HFF-Myc (cell line): ENCODE measurements at regions not wholly inside any gene's neighbourhood (a gene's known extent, or its start where the extent isn't known, plus 50 kb on each side); places are given as distances from the start of the nearest gene placed in this dataset.

Experiments used
- DNase-seq: peaks from one replicate; pipeline ENCODE4 v3.0.0-alpha.2; 2011; ENCODE audit warnings: low read depth; ENCODE audit errors: extremely low read depth
- H3K4me3 ChIP-seq: replicated peaks from 2 replicates; pipeline ENCODE4 v1.5.1; 2011; ENCODE audit warnings: low read depth, mild to moderate bottlenecking, control low read depth, low read length
- TF ChIP-seq, protein P1 (sequence below): IDR thresholded peaks from 2 replicates; pipeline ENCODE4 v1.5.1; 2012; ENCODE audit warnings: mild to moderate bottlenecking, low read depth, low read length, control low read depth; ENCODE audit errors: missing control alignments

DNA sequence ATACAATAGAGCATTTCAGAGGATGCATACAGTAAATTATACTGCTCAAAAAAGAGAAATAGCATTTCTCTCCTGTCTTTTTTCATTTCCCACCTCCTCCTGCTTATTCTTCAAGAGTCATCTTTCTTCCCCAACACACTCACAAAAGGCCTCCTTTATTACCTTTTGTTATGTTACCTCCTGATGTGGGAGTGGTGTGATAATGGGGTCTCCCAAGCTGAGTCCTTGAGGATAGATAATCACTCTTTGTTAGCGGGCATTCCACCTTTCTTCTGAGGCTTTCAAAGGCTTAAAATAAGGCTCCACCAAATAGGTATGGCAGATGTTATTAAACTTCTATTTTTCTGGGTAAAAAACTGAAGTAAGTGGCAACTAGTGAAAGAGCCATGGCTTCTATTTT, 159.8 kb downstream of the CPEB2 start:
- DNase-seq: no peak
- no peak overlapping the region for H3K4me3 ChIP-seq
- TF ChIP-seq, protein P1, sequence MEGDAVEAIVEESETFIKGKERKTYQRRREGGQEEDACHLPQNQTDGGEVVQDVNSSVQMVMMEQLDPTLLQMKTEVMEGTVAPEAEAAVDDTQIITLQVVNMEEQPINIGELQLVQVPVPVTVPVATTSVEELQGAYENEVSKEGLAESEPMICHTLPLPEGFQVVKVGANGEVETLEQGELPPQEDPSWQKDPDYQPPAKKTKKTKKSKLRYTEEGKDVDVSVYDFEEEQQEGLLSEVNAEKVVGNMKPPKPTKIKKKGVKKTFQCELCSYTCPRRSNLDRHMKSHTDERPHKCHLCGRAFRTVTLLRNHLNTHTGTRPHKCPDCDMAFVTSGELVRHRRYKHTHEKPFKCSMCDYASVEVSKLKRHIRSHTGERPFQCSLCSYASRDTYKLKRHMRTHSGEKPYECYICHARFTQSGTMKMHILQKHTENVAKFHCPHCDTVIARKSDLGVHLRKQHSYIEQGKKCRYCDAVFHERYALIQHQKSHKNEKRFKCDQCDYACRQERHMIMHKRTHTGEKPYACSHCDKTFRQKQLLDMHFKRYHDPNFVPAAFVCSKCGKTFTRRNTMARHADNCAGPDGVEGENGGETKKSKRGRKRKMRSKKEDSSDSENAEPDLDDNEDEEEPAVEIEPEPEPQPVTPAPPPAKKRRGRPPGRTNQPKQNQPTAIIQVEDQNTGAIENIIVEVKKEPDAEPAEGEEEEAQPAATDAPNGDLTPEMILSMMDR: no peak

DNA sequence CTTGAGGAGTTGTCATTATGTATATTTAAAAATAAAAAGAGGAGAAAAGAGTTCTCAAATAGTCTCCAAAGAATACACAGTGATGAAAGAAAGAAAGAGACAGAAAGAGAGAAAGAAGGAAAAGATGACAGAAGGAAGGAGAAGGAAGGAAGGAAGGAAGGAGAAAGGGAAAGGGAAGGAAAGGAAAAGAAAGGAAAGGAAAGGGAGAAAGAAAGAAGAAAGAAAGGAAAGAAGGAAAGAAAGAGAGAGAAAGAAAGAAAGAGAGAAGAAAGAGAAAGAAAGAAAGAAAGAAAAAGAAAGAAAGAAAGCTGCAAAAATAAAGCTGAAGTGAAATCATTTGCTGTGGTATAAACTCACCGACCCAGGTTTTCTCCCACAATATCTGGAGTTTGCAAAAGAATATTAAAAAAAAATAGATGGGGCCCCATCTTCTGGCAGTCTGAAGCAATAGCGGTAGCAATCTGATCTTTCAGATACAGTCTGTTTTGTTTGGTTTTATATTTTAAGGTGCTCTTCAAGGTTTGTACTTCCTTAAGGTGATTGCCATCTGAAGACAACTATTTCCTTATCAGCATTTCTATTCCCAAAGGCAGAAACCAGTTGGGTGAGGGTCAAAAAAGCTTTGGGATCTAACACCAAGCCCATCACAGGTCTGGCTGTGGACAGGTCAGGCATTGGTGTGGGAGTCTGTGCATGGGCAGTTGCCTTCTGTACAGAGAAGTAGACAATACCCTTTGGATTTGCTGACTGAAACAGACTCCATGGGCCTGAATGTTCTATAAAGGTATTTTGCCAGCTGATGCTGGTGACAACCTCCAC, 160.4 kb downstream of the CPEB2 start:
- TF ChIP-seq, protein P1: peak; percentile 36
- no peak overlapping the region for H3K4me3 ChIP-seq
- no peak for DNase-seq

DNA sequence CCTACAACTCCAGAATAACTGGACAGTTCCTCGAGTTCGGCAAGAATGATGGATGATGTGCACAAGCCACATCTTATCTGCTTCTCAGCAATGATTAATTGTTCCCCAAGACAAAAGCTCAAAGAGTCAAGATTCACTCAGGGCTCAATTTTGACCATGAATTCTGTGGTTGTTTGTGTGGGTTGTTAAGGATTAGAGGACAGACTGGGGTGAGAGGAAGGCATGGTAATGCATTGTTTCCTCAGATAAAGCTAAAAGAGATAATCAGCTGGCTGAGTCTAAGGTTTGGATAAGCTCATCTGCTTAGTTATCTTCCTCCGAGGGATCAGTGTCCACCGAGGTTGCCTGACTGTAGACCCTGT, 161.0 kb downstream of the CPEB2 start:
- TF ChIP-seq, protein P1: no peak
- DNase-seq: no peak
- no peak overlapping the region for H3K4me3 ChIP-seq

DNA sequence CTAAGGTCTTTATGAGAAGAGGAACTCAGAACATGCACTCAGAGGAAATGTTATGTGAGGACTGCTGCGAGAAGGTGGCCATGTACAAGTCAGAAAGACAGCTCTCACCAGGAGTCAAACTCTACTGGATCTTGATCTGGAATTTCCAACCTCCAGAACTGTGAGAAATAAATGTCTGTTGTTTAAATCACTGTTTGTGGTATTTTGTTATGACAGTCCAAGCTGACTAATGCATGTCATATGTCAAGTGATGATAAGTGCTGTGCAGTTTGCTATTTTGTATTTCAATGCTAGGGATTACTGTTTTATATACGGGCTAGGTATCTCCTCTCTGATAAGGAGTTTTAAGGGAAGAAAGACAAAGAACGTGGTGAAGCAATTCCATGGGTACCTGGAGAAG, 162.3 kb downstream of the CPEB2 start:
- DNase-seq: no peak
- TF ChIP-seq, protein P1: no peak
- H3K4me3 ChIP-seq: no peak overlapping the region

DNA sequence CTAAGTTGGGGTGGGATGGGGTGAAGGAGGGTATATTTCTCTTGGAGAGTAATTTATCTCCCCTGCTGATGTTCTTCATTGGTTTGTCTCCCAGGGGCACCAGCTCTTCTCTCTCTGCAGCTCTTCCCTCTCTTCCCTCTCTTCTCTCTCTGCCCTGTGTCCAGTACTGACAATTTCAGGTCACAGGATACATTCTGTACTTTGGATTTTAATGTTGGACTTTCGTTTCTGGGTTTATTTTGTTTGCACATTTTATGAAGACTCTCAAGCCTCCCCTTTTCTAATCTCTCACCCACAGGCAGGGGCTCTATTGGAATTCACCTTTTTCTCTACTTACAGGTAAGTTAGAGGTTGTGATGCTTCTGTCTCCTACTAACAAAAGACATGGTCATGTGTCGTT, 165.5 kb downstream of the CPEB2 start:
- no peak overlapping the region for H3K4me3 ChIP-seq
- no peak for DNase-seq
- TF ChIP-seq, protein P1: no peak

DNA sequence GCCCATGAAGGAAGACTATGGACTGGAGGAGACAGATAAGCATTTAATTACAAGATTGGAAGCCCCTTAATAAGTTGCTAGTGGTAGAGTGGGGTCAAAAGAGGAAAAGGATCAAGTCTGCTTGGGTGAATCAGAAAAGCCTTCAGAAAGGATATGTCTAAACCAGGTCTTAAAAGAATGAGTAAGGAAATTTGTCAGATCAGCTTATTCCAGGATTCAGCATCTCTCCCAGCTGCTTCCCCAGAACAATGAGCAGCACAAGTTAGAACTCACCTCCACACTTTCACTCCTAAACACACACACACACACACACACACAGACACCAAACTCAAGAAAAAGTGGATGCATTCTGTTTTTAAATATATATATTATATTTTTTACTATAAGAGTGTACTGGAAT, 166.5 kb downstream of the CPEB2 start:
- no peak overlapping the region for H3K4me3 ChIP-seq
- DNase-seq: no peak
- TF ChIP-seq, protein P1: no peak

DNA sequence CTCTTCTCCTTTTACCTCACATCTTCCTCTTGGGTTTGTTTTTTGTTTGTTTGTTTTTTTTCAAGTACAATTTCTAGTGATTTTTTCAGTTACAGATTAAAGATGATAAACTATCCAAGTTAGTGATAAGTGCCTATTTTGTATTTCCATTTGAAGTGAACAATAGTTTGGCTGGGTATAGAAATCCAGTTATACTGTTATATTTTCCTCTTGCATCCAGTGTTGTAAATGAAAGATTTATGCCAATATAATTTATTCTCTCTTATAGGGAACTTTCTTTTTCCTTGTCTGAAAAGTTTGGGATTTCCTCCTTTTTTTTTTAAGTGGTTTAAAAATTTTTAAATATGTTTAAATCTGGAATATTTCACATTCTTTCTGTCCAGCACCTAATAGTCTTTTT, 169.4 kb downstream of the CPEB2 start:
- no peak for DNase-seq
- no peak overlapping the region for H3K4me3 ChIP-seq
- TF ChIP-seq, protein P1: no peak
